ENCODE measurements at regions not wholly inside any gene's neighbourhood (a gene's known extent, or its start where the extent isn't known, plus 50 kb on each side); places are given as distances from the start of the nearest gene placed in this dataset.

DNA sequence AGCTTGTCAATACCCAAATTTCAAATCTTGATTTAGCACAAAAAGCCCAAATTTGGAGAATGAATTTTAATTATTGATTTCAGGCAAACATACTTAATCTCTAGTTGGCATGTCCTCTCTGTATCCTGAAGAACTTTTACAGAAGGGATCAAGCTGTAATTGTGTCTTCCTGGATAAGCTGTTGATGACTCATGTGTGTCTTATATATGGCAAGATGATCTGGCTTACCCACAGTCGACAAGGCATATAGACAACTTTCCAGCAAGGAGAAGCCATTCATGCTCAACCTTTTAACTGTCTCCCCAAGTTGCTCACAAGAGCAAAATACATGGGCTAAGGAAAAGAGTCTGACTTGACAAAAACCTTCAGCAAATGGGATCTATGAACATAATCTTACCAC is 112.5 kb upstream of the SLCO6A1 start:
- TF ChIP-seq CTCF (IDR thresholded peaks at IDR 0.05) (no peak), POLR2A (IDR thresholded peaks at IDR 0.05) (no peak)
